Keratinocyte (primary cell): ENCODE measurements at regions not wholly inside any gene's neighbourhood (a gene's known extent, or its start where the extent isn't known, plus 50 kb on each side); places are given as distances from the start of the nearest gene placed in this dataset.

ENCODE experiments used
- DNase-seq: peaks from one replicate; pipeline ENCODE4 v3.0.0-alpha.2; 2011; ENCODE audit warnings: low read depth, missing footprints, low spot score
- FAIRE-seq: peaks from 2 replicates; lab custom pipeline; 2011; peaks lifted over from hg19 to GRCh38; lab: Jason Lieb, UNC
- H2AFZ ChIP-seq: 2 replicates; pipeline ENCODE4 v1.6.0; 2012; ENCODE audit warnings: low read length, control low read depth, inconsistent platforms; ENCODE audit not compliant: control insufficient read depth
- H3K27ac ChIP-seq: 2 replicates; pipeline ENCODE4 v1.5.1; 2011; ENCODE audit warnings: low read length; ENCODE audit not compliant: control insufficient read depth, insufficient read depth
- H3K27me3 ChIP-seq: 3 replicates; pipeline ENCODE4 v1.6.0; 2011; ENCODE audit warnings: low read length; ENCODE audit not compliant: control insufficient read depth, insufficient read depth; ENCODE audit errors: extremely low read depth
- H3K36me3 ChIP-seq, 2 experiments: 2 replicates in 1 of 2; 3 replicates in 1 of 2; pipeline ENCODE4 v1.5.1; 2011; ENCODE audit warnings: low read length in 2 of 2, mild to moderate bottlenecking in 1 of 2; ENCODE audit not compliant: control insufficient read depth in 2 of 2, insufficient read depth in 2 of 2; ENCODE audit errors: extremely low read depth in 1 of 2
- H3K4me1 ChIP-seq: 3 replicates; pipeline ENCODE4 v1.5.1; 2011; ENCODE audit warnings: low read length; ENCODE audit not compliant: control insufficient read depth, insufficient read depth; ENCODE audit errors: extremely low read depth
- H3K4me2 ChIP-seq: 3 replicates; pipeline ENCODE4 v1.6.0; 2011; ENCODE audit warnings: low read depth, low read length; ENCODE audit not compliant: control insufficient read depth, insufficient read depth; ENCODE audit errors: extremely low read depth
- H3K4me3 ChIP-seq, 3 experiments: fragments of 200-600 bp in 1 of 3; sonication (generic) in 1 of 3; 2 replicates in 2 of 3; 3 replicates in 1 of 3; pipeline ENCODE4 v1.5.1; 2011 to 2016; ENCODE audit warnings: low read length in 3 of 3, mild to moderate bottlenecking in 3 of 3, control low read depth in 2 of 3, inconsistent platforms in 1 of 3, low read depth in 1 of 3, mixed read lengths in 1 of 3, mixed run types in 1 of 3, moderate library complexity in 1 of 3; ENCODE audit not compliant: control insufficient read depth in 2 of 3, insufficient read depth in 2 of 3; ENCODE audit errors: extremely low read depth in 1 of 3
- H3K79me2 ChIP-seq: 2 replicates; pipeline ENCODE4 v1.6.0; 2012; ENCODE audit warnings: low read length; ENCODE audit not compliant: control insufficient read depth, insufficient read depth
- H3K9ac ChIP-seq: 3 replicates; pipeline ENCODE4 v1.6.0; 2011; ENCODE audit warnings: low read length; ENCODE audit not compliant: control insufficient read depth, insufficient read depth; ENCODE audit errors: extremely low read depth
- H3K9me1 ChIP-seq: 3 replicates; pipeline ENCODE4 v1.6.0; 2011; ENCODE audit warnings: low read length; ENCODE audit not compliant: control insufficient read depth, insufficient read depth; ENCODE audit errors: extremely low read depth
- H3K9me3 ChIP-seq: 2 replicates; pipeline ENCODE4 v1.5.1; 2012; ENCODE audit warnings: low read depth, low read length; ENCODE audit not compliant: control insufficient read depth
- H4K20me1 ChIP-seq: 3 replicates; pipeline ENCODE4 v1.6.0; 2011; ENCODE audit warnings: low read length; ENCODE audit not compliant: control insufficient read depth, insufficient read depth; ENCODE audit errors: extremely low read depth
- EZH2 ChIP-seq: IDR thresholded peaks from one replicate; pipeline ENCODE4 v1.6.1; 2012; ENCODE audit warnings: inconsistent platforms, mild to moderate bottlenecking, low read length, moderate library complexity
- dilution Hi-C: fragments of 300-500 bp; cut with MboI; formaldehyde crosslinking; loops from one replicate; pipeline ENCODE4 v1.7.0; 2020; ENCODE audit warnings: low sequenced_read_pairs; ENCODE audit not compliant: extremely low pct_ligation_motif_present
- TF ChIP-seq, protein P1 (sequence below), 3 experiments: IDR thresholded peaks in 1 of 3; conservative IDR thresholded peaks in 1 of 3; optimal IDR thresholded peaks in 1 of 3; 2 replicates in 2 of 3; 3 replicates in 1 of 3; pipeline versions ENCODE3 to v1.5.1; 2011; ENCODE audit warnings: low read length in 3 of 3, mild to moderate bottlenecking in 3 of 3, moderate library complexity in 2 of 3, control low read depth in 1 of 3, inconsistent platforms in 1 of 3; ENCODE audit not compliant: insufficient read depth in 2 of 3; ENCODE audit errors: extremely low read depth in 1 of 3

- no peaks in the 10 kb centered on the region for H3K9me1 ChIP-seq
- no peak overlapping the region for H2AFZ ChIP-seq
- no peak overlapping the region for H3K27ac ChIP-seq
- no peak overlapping the region for H3K4me2 ChIP-seq
- H4K20me1 ChIP-seq = no peaks in the 10 kb centered on the region
- no peaks in the 10 kb centered on the region for H3K9me3 ChIP-seq
- dilution Hi-C loops = no loop called here
- DNase-seq (no peak), FAIRE-seq (no peak)
- no peaks in the 10 kb centered on the region for H3K36me3 ChIP-seq
- H3K79me2 ChIP-seq = no peaks in the 10 kb centered on the region
- H3K4me1 ChIP-seq = no peaks in the 10 kb centered on the region
- H3K27me3 ChIP-seq = no peaks in the 10 kb centered on the region
- TF ChIP-seq, protein P1, sequence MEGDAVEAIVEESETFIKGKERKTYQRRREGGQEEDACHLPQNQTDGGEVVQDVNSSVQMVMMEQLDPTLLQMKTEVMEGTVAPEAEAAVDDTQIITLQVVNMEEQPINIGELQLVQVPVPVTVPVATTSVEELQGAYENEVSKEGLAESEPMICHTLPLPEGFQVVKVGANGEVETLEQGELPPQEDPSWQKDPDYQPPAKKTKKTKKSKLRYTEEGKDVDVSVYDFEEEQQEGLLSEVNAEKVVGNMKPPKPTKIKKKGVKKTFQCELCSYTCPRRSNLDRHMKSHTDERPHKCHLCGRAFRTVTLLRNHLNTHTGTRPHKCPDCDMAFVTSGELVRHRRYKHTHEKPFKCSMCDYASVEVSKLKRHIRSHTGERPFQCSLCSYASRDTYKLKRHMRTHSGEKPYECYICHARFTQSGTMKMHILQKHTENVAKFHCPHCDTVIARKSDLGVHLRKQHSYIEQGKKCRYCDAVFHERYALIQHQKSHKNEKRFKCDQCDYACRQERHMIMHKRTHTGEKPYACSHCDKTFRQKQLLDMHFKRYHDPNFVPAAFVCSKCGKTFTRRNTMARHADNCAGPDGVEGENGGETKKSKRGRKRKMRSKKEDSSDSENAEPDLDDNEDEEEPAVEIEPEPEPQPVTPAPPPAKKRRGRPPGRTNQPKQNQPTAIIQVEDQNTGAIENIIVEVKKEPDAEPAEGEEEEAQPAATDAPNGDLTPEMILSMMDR (optimal IDR thresholded peaks at IDR 0.05 in 1 of 3, IDR thresholded peaks at IDR 0.05 in 1 of 3, conservative IDR thresholded peaks at IDR 0.05 in 1 of 3; ENCODE audit: extremely low read depth in 1 of 3, insufficient read depth in 2 of 3, low read length in 3 of 3) = no peak
- TF ChIP-seq EZH2 = no peak
- no peak overlapping the region for H3K4me3 ChIP-seq
- no peak overlapping the region for H3K9ac ChIP-seq
These were observed 695.5 kb upstream of the DDX18 start for GRCh38 chr2:117118994-117119393.

- H4K20me1 ChIP-seq = no peaks in the 10 kb centered on the region
These were observed 691.1 kb upstream of the DDX18 start for GRCh38 chr2:117123362-117123761.

More at GRCh38 chr2:117123362-117123761, 691.1 kb upstream of the DDX18 start:
- H3K27me3 ChIP-seq = no peaks in the 10 kb centered on the region
- no peak for FAIRE-seq
- dilution Hi-C loops = no loop called here
- H3K4me3 ChIP-seq = no peak overlapping the region
- H3K9me3 ChIP-seq = no peaks in the 10 kb centered on the region
- no peaks in the 10 kb centered on the region for H3K36me3 ChIP-seq
- H3K9ac ChIP-seq = no peak overlapping the region
- no peaks in the 10 kb centered on the region for H3K9me1 ChIP-seq
- no peak overlapping the region for H3K4me2 ChIP-seq
- TF ChIP-seq, protein P1 (optimal IDR thresholded peaks at IDR 0.05 in 1 of 3, IDR thresholded peaks at IDR 0.05 in 1 of 3, conservative IDR thresholded peaks at IDR 0.05 in 1 of 3; ENCODE audit: extremely low read depth in 1 of 3, insufficient read depth in 2 of 3, low read length in 3 of 3) = no peak
- TF ChIP-seq EZH2 = no peak
- no peak overlapping the region for H3K27ac ChIP-seq
- DNase-seq = no peak
- H3K79me2 ChIP-seq = no peaks in the 10 kb centered on the region
- no peaks in the 10 kb centered on the region for H3K4me1 ChIP-seq
- H2AFZ ChIP-seq = no peak overlapping the region
